GM23248 (cell line): ENCODE measurements at regions not wholly inside any gene's neighbourhood (a gene's known extent, or its start where the extent isn't known, plus 50 kb on each side); places are given as distances from the start of the nearest gene placed in this dataset.
A peak's percentile ranks its signal among the peaks of the same experiment; 100 is the strongest.
"Not testable (repeated sequence)": the region's sequence is repeated elsewhere in the genome, so short reads cannot be mapped to it uniquely, and the experiment has no call there.

Experiments used
- DNase-seq: peaks from one replicate; pipeline ENCODE4 v3.0.0-alpha.2; 2015
- H2AFZ ChIP-seq: fragments of 200-600 bp; sonication (generic); 2 replicates; pipeline ENCODE4 v1.6.1; 2016; ENCODE audit warnings: antibody characterized with exemption
- H3F3A ChIP-seq: fragments of 200-600 bp; sonication (generic); 2 replicates; pipeline ENCODE4 v1.6.1; 2016; ENCODE audit warnings: mild to moderate bottlenecking, antibody characterized with exemption, mixed run types; ENCODE audit not compliant: insufficient read depth
- H3K27ac ChIP-seq: fragments of 200-600 bp; sonication (generic); 2 replicates; pipeline ENCODE4 v1.5.1; 2016; ENCODE audit warnings: mild to moderate bottlenecking
- H3K27me3 ChIP-seq: fragments of 200-600 bp; sonication (generic); replicated peaks from 2 replicates; pipeline ENCODE4 v1.6.1; 2016; ENCODE audit warnings: mild to moderate bottlenecking; ENCODE audit not compliant: insufficient read depth
- H3K36me3 ChIP-seq: fragments of 200-600 bp; sonication (generic); 2 replicates; pipeline ENCODE4 v1.6.1; 2016; ENCODE audit warnings: low read depth, mild to moderate bottlenecking
- H3K4me1 ChIP-seq: fragments of 200-600 bp; sonication (generic); 2 replicates; pipeline ENCODE4 v1.6.1; 2016; ENCODE audit warnings: mild to moderate bottlenecking; ENCODE audit not compliant: insufficient read depth
- H3K4me2 ChIP-seq: fragments of 200-600 bp; sonication (generic); one replicate; pipeline ENCODE4 v1.6.1; 2016; ENCODE audit warnings: mild to moderate bottlenecking; ENCODE audit not compliant: unreplicated experiment
- H3K4me3 ChIP-seq: fragments of 200-600 bp; sonication (generic); 2 replicates; pipeline ENCODE4 v1.5.1; 2016; ENCODE audit warnings: mild to moderate bottlenecking
- H3K79me2 ChIP-seq: fragments of 200-600 bp; sonication (generic); 2 replicates; pipeline ENCODE4 v1.6.1; 2016; ENCODE audit warnings: mild to moderate bottlenecking; ENCODE audit not compliant: insufficient read depth
- H3K9ac ChIP-seq: fragments of 200-600 bp; sonication (generic); 2 replicates; pipeline ENCODE4 v1.6.1; 2016; ENCODE audit warnings: mild to moderate bottlenecking
- H3K9me2 ChIP-seq: fragments of 200-600 bp; sonication (generic); 2 replicates; pipeline ENCODE4 v1.6.1; 2016; ENCODE audit warnings: mixed run types, mild to moderate bottlenecking, moderate library complexity; ENCODE audit not compliant: insufficient read depth
- H3K9me3 ChIP-seq: fragments of 200-600 bp; sonication (generic); one replicate; pipeline ENCODE4 v1.6.1; 2017; ENCODE audit warnings: low read depth
- H4K20me1 ChIP-seq: fragments of 200-600 bp; sonication (generic); 2 replicates; pipeline ENCODE4 v1.6.0; 2016; ENCODE audit not compliant: insufficient read depth
- EZH2 ChIP-seq: fragments of 200-600 bp; sonication (generic); IDR thresholded peaks from 2 replicates; pipeline ENCODE4 v1.6.1; 2018; ENCODE audit warnings: antibody characterized with exemption, mild to moderate bottlenecking; ENCODE audit not compliant: insufficient read depth, poor library complexity, severe bottlenecking
- EZH2phosphoT487 ChIP-seq: fragments of 200-600 bp; sonication (generic); IDR thresholded peaks from 2 replicates; pipeline ENCODE4 v1.6.1; 2018; ENCODE audit warnings: antibody characterized with exemption, moderate library complexity, mild to moderate bottlenecking, low read depth; ENCODE audit not compliant: insufficient read depth
- WGBS, 2 experiments: methylation state at CpG; one replicate each; pipeline ENCODE4 v1.1.6; 2015 to 2017; ENCODE audit warnings: low lambda C conversion rate in 2 of 2, low coverage in 1 of 2; ENCODE audit errors: missing lambda C conversion rate in 2 of 2; 5-methylcytosine and 5-hydroxymethylcytosine counted together
- in situ Hi-C: fragments of 300-500 bp; cut with MboI; formaldehyde crosslinking; loops from 2 replicates; pipeline ENCODE4 v1.15.0; 2020

DNA sequence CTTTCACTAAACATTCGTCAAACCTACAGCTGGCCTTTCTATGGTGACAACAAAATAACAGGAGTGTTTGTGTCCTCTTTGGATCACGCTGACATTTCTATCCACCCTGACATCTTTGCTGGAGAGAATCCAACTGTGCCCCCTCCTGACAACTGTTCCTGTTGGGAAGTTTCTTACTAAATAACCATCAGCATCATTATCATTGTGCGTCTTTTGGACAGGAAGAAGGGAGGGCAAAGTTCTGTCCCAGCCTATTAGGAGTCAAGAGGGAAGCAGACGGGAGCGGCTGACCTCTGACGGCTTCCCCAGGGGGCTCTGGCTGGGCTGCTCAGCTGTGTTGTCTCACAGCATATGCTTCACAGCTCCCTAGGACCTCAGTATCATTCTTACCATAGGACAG is 195.9 kb upstream of the SULF2 start:
- no peaks in the 10 kb centered on the region for H3K9me3 ChIP-seq

DNA sequence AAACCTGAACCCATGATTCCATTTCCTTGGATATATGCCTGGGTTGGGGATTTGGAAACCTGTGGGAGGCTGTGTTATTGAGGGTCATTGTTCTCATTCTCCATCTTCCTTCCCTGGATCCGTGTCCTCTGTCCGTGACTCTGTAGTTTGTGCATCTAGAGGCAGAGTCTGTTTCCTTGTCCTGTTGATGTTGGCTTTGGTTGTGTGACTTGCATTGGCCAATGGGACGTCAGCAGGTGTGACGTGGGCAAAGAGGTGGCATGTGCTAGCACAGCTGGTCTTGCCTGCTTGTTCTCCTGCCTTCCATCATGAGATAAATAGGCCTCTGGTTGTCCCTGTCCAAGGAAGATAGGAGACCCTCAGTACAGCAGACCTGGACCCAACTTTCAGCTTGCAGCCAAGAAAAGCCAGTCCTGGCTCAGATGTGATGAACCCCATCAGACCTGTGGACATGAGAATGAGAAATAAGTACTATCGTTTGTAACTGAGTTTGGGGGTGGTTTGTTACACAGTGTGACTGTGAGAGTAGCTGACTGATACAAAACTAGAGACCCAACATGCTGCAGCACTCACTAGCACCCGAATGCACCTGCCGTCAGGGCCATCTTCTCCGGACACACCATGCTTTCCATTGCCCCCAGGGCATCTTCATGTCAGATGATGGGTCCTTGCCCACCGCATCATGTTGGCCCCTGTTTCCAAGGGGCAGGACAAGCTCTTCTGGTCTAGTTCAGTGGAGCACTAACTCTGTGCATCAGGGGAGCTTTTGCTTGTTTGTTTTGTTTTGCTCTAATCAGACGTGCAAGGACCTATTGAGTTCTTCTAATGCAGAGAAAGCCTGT is 195.3 kb upstream of the SULF2 start:
- Histone ChIP-seq H3F3A (no peaks in the 10 kb centered on the region), H3K9ac (no peak overlapping the region), H3K9me3 (no peaks in the 10 kb centered on the region), H3K79me2 (no peaks in the 10 kb centered on the region), H4K20me1 (no peaks in the 10 kb centered on the region), H3K27me3 (peaks cover 5% of the 10 kb centered on the region), H3K4me2 (no peak overlapping the region), H3K9me2 (no peaks in the 10 kb centered on the region), H2AFZ (no peak overlapping the region), H3K4me3 (no peak overlapping the region), H3K27ac (no peak overlapping the region), H3K4me1 (no peaks in the 10 kb centered on the region), H3K36me3 (no peaks in the 10 kb centered on the region)
- no peak for DNase-seq
- TF ChIP-seq EZH2phosphoT487 (no peak), EZH2 (no peak)
- in situ Hi-C loops: no loop called here
- 69 to 70% methylated on average over 10 of the region's 10 CpGs for WGBS, 2 experiments

More for the DNA sequence above, 195.9 kb upstream of the SULF2 start:
- no peaks in the 10 kb centered on the region for H3K36me3 ChIP-seq
- H4K20me1 ChIP-seq: no peaks in the 10 kb centered on the region
- no peak overlapping the region for H2AFZ ChIP-seq
- H3K4me1 ChIP-seq: no peaks in the 10 kb centered on the region
- H3K79me2 ChIP-seq: no peaks in the 10 kb centered on the region
- no peak overlapping the region for H3K9ac ChIP-seq
- 64 to 74% methylated on average over 6 of the region's 6 CpGs for WGBS, 2 experiments
- no peak for DNase-seq
- in situ Hi-C loops: no loop called here
- peaks cover 5% of the 10 kb centered on the region for H3K27me3 ChIP-seq
- H3K27ac ChIP-seq: no peak overlapping the region
- no peaks in the 10 kb centered on the region for H3F3A ChIP-seq
- H3K4me3 ChIP-seq: no peak overlapping the region
- no peaks in the 10 kb centered on the region for H3K9me2 ChIP-seq
- TF ChIP-seq EZH2phosphoT487 (no peak), EZH2 (no peak)
- no peak overlapping the region for H3K4me2 ChIP-seq

DNA sequence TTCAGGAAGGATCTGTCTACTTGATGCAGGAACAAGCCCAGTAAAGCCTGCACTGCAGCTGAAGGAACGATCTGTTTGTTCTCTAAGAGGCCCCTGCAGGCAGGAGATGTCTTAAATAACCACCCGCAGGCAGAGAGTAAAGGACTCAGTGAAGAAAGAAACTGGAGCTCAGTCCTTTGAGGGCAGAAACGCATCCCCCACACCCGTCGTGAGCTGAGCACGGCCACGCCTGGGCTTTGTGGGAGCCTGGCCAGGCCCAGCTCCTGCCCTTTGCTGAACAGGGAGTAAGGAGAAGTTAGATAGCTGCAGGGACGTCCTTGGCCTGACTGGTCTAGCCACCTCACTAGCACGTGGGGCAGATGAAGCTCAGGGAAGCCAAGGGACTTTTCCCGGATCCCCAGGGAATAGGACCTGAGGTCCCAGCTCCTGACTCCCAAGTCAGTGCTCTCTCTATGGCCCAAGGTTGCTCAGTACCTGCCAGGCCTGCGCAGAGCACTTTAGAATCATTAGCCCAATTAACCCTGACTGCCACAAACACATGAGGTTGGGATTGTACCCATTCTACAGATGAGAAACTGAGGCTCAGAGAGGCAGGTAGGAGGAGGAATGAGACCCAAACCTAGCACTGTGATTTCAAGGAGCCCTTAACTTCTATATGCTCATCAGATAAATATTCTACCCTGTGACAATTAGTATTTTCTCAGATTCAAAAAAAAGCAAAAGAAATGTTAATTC is 194.2 kb upstream of the SULF2 start:
- DNase-seq, H3K27ac ChIP-seq, H3K4me2 ChIP-seq, in situ Hi-C loops, H3K27me3 ChIP-seq, H3K9me3 ChIP-seq, H3K79me2 ChIP-seq, H3K4me3 ChIP-seq, H3K4me1 ChIP-seq, H3K9me2 ChIP-seq, H4K20me1 ChIP-seq, H3K9ac ChIP-seq, H3F3A ChIP-seq, H2AFZ ChIP-seq, H3K36me3 ChIP-seq: not testable (repeated sequence)
- WGBS, 2 experiments: 40 to 54% methylated on average over 9 to 11 of the region's 11 CpGs

DNA sequence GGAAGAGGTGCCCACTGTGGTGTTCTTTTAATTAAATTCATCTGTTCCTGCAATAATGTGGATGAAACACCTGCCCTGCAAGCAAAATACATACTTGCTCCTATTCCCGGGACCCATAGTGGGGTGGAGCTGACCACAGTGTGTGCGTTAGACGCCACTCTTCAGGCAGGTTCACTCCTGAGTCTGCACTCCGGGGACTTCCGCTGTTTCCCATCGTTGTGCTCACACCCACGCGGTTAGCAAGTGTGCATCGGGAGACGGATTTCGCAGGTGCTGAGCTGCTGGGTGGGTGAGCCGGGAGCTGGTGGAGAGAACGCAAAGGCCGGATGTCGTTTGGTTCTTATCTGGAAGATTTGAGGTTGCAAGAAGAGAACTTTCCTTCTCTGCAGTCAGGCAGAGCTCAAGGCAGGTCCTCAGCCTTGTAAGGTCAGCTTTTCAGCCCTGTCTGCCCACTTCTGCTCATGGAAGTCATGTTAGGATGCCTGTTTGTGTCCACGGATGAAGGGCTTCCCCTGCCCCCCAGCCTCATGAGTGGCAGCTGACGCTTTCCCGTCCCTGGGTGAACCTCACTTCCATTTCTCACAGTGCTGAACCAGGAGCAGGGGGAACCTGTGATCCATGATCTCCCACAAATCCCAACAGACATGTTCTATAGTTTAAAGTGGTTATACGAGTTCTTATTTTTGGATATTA is 193.3 kb upstream of the SULF2 start:
- H3K9me2 ChIP-seq, H4K20me1 ChIP-seq, H3K27ac ChIP-seq, H2AFZ ChIP-seq, H3K4me1 ChIP-seq, H3K9ac ChIP-seq, H3K9me3 ChIP-seq, H3F3A ChIP-seq, H3K4me2 ChIP-seq, H3K79me2 ChIP-seq, H3K4me3 ChIP-seq, H3K27me3 ChIP-seq, in situ Hi-C loops, DNase-seq, H3K36me3 ChIP-seq: not testable (repeated sequence)
- 74 to 85% methylated on average over 5 to 7 of the region's 19 CpGs for WGBS, 2 experiments

DNA sequence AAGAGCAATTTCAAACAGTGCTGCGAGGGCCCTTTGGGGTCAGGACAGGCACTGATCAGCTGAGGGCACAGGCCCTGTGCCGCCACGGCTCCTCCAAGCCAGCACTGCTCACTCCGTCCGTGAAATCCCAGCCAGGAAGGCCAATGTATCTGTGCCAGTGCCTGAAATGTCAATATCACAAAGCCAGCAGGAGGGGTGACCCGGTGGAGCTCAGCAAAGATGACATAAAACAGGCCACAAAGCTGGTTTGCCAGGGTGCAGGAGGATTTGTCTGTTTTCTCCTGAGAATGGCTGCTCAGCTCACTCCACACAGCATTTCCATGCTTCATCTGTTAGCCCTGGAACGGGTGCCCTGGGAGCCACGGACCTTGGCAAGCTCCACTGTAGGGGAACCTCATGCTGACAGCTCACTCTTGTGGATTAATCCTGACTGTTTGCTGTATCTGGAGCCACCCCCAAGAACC is 192.5 kb upstream of the SULF2 start:
- H3F3A ChIP-seq, H3K27ac ChIP-seq, H4K20me1 ChIP-seq, H3K27me3 ChIP-seq, H2AFZ ChIP-seq, in situ Hi-C loops, H3K4me2 ChIP-seq, H3K4me3 ChIP-seq, H3K36me3 ChIP-seq, H3K4me1 ChIP-seq, H3K9me2 ChIP-seq, H3K9ac ChIP-seq, H3K9me3 ChIP-seq, H3K79me2 ChIP-seq: not testable (repeated sequence)
- 11 to 18% methylated on average over 8 of the region's 8 CpGs for WGBS, 2 experiments
- peak; percentile 4 for DNase-seq

DNA sequence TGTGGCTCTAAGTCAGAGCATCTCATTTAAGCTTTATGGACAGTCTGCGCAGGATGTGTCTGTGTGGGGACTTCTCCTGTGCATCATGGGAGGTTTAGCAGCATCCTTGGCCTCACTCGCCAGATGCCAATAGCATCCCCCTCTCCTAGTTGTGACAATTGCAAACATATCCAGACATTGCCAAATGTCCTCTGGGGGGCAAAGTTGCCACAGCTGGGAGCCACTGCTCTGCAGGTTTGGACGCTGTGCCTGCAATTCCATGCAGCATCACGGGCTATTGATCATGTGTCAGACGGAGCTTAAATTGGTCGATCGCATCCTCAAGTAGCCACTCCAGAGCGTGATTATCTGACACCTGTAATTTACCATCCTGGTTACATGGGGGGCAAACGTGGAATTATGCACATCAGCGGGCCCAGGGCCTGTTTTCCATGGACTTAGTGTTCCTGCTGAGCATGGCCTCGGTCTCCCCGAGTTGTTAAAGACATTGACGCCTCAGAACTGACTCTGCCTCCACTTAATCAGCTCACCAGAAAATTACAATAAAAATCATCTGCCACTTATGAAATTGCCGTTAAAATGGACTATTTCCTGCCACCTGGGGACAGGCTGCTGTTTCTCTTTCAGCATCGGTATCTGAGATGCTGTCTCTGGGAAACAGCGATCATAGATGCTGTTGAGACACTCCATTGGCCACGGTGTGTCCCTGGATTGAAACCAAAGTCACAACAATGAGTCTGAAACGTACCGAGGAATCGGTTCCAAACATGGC is 191.9 kb upstream of the SULF2 start:
- H3K9me3 ChIP-seq, H3K9me2 ChIP-seq, DNase-seq, H2AFZ ChIP-seq, in situ Hi-C loops, H3F3A ChIP-seq, H3K27ac ChIP-seq, H4K20me1 ChIP-seq, H3K27me3 ChIP-seq, H3K4me2 ChIP-seq, H3K36me3 ChIP-seq, H3K4me1 ChIP-seq, H3K4me3 ChIP-seq, H3K9ac ChIP-seq, H3K79me2 ChIP-seq: not testable (repeated sequence)
- WGBS, 2 experiments: 67 to 69% methylated on average over 20 of the region's 20 CpGs
